ENCODE measurements at regions not wholly inside any gene's neighbourhood (a gene's known extent, or its start where the extent isn't known, plus 50 kb on each side); places are given as distances from the start of the nearest gene placed in this dataset.

- intact Hi-C loops (cut with DNase I; ENCODE audit: low total_unique reads): loop anchor here (2.0 kb wide), 1 partner anchor 63 kb away; no protein-coding TSS in a partner anchor
- WGBS, 2 donors (ENCODE audit: low coverage in 1 of 2): 96% methylated on average over 1 of the region's 1 CpG; no CpG with 5 or more reads in 1 of the 2 donors
These were observed 989.5 kb upstream of the CDH9 start for GRCh38 chr5:28027851-28028250.

GRCh38 chr5:28017178-28017577 lies 978.8 kb upstream of the CDH9 start:
- no peak for DNase-seq
- in situ Hi-C loops (cut with MboI; ENCODE audit: low pct_ligation_motif_present in 1 of 4, low pct_unique_long_range_greater_than_20kb in 1 of 4, low sequenced_read_pairs in 3 of 4) (no loop called here), intact Hi-C loops (cut with DNase I; ENCODE audit: low total_unique reads) (no loop called here)
- no peaks in the 10 kb centered on the region for H3K27me3 ChIP-seq
- 56 to 64% methylated on average over 1 of the region's 1 CpG for WGBS, 2 donors (ENCODE audit: low coverage in 1 of 2)
- H3K36me3 ChIP-seq: no peaks in the 10 kb centered on the region
- peaks cover 4 to 8% of the 10 kb centered on the region in 2 donors for H3K9me3 ChIP-seq
- no peaks in the 10 kb centered on the region for H3K4me1 ChIP-seq
- TF ChIP-seq POLR2AphosphoS5 (IDR thresholded peaks at IDR 0.05): no peak
- no peak for TF ChIP-seq CTCF (IDR thresholded peaks at IDR 0.05)
- no peak for TF ChIP-seq POLR2A (IDR thresholded peaks at IDR 0.05)
- TF ChIP-seq EP300 (IDR thresholded peaks at IDR 0.05; ENCODE audit: low read depth): no peak
- H3K27ac ChIP-seq: no peak overlapping the region
- no peak overlapping the region for H3K4me3 ChIP-seq

More at GRCh38 chr5:28027851-28028250, 989.5 kb upstream of the CDH9 start:
- no peak overlapping the region for H3K27ac ChIP-seq
- no peak for DNase-seq
- H3K4me3 ChIP-seq: no peak overlapping the region
- TF ChIP-seq EP300 (IDR thresholded peaks at IDR 0.05; ENCODE audit: low read depth) (no peak), POLR2AphosphoS5 (IDR thresholded peaks at IDR 0.05) (no peak), POLR2A (IDR thresholded peaks at IDR 0.05) (no peak), CTCF (IDR thresholded peaks at IDR 0.05) (no peak)
- H3K27me3 ChIP-seq: no peaks in the 10 kb centered on the region
- H3K9me3 ChIP-seq: peaks cover 5 to 16% of the 10 kb centered on the region in 2 donors
- no peaks in the 10 kb centered on the region for H3K4me1 ChIP-seq
- H3K36me3 ChIP-seq: no peaks in the 10 kb centered on the region
- in situ Hi-C loops (cut with MboI; ENCODE audit: low pct_ligation_motif_present in 1 of 4, low pct_unique_long_range_greater_than_20kb in 1 of 4, low sequenced_read_pairs in 3 of 4): no loop called here

- no peaks in the 10 kb centered on the region for H3K36me3 ChIP-seq
- H3K27ac ChIP-seq: no peak overlapping the region
- in situ Hi-C loops (cut with MboI; ENCODE audit: low pct_ligation_motif_present in 1 of 4, low pct_unique_long_range_greater_than_20kb in 1 of 4, low sequenced_read_pairs in 3 of 4) (no loop called here), intact Hi-C loops (cut with DNase I; ENCODE audit: low total_unique reads) (no loop called here)
- peak in 1 of 5 experiments; percentile 17 for TF ChIP-seq CTCF (IDR thresholded peaks at IDR 0.05)
- no peak for TF ChIP-seq POLR2AphosphoS5 (IDR thresholded peaks at IDR 0.05)
- DNase-seq: no peak
- H3K9me3 ChIP-seq: peaks cover 4 to 8% of the 10 kb centered on the region in 2 donors
- no peaks in the 10 kb centered on the region for H3K4me1 ChIP-seq
- WGBS, 2 donors (ENCODE audit: low coverage in 1 of 2): 46 to 61% methylated on average over 2 to 3 of the region's 3 CpGs
- H3K27me3 ChIP-seq: no peaks in the 10 kb centered on the region
- no peak overlapping the region for H3K4me3 ChIP-seq
These were observed 976.4 kb upstream of the CDH9 start for GRCh38 chr5:28014779-28015178.

GRCh38 chr5:28012538-28012937 lies 974.2 kb upstream of the CDH9 start:
- TF ChIP-seq EP300 (IDR thresholded peaks at IDR 0.05; ENCODE audit: low read depth): no peak
- no peak for TF ChIP-seq POLR2A (IDR thresholded peaks at IDR 0.05)
- TF ChIP-seq POLR2AphosphoS5 (IDR thresholded peaks at IDR 0.05): no peak
- H3K36me3 ChIP-seq: no peaks in the 10 kb centered on the region
- DNase-seq: no peak
- H3K9me3 ChIP-seq: peaks cover 4 to 8% of the 10 kb centered on the region in 2 donors
- no peak overlapping the region for H3K27ac ChIP-seq
- in situ Hi-C loops (cut with MboI; ENCODE audit: low pct_ligation_motif_present in 1 of 4, low pct_unique_long_range_greater_than_20kb in 1 of 4, low sequenced_read_pairs in 3 of 4) (no loop called here), intact Hi-C loops (cut with DNase I; ENCODE audit: low total_unique reads) (no loop called here)
- no peak overlapping the region for H3K4me3 ChIP-seq
- no peaks in the 10 kb centered on the region for H3K4me1 ChIP-seq
- no peaks in the 10 kb centered on the region for H3K27me3 ChIP-seq
- WGBS, 2 donors (ENCODE audit: low coverage in 1 of 2): 85 to 92% methylated on average over 5 of the region's 5 CpGs

GRCh38 chr5:28009576-28009975 lies 971.2 kb upstream of the CDH9 start:
- Histone ChIP-seq H3K27me3 (no peaks in the 10 kb centered on the region), H3K27ac (no peak overlapping the region), H3K4me3 (no peak overlapping the region), H3K36me3 (no peaks in the 10 kb centered on the region), H3K9me3 (peaks cover under 1 to 8% of the 10 kb centered on the region in 2 donors), H3K4me1 (no peaks in the 10 kb centered on the region)
- TF ChIP-seq POLR2A (IDR thresholded peaks at IDR 0.05): no peak
- WGBS, 2 donors (ENCODE audit: low coverage in 1 of 2): 55% methylated on average over 2 of the region's 2 CpGs; no CpG with 5 or more reads in 1 of the 2 donors
- in situ Hi-C loops (cut with MboI; ENCODE audit: low pct_ligation_motif_present in 1 of 4, low pct_unique_long_range_greater_than_20kb in 1 of 4, low sequenced_read_pairs in 3 of 4) (no loop called here), intact Hi-C loops (cut with DNase I; ENCODE audit: low total_unique reads) (no loop called here)
- no peak for DNase-seq
